ENCODE measurements at regions not wholly inside any gene's neighbourhood (a gene's known extent, or its start where the extent isn't known, plus 50 kb on each side); places are given as distances from the start of the nearest gene placed in this dataset.
"Not testable (repeated sequence)": the region's sequence is repeated elsewhere in the genome, so short reads cannot be mapped to it uniquely, and the experiment has no call there.

DNA sequence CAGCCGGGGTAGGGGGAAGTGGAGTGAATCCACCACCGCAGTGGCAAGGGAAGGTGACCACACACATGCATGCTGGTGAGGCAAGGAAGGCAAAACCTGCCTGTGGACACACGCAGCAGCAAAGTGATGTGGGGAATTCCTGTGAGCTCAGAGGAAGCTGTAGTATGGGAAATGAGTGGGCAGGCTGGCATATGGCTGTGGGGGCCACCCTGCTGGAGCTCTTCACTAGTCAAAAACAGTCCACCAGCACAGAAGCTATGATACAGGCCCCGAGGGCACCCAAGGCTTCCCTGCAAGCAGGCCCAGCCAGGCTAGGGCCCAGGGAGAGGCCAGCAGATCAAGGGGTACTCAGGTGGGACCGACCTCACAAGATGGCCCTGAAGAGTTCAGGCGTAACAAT lies 239.1 kb downstream of the CHM start:
- no peak for DNase-seq (ENCODE audit: low read depth)

DNA sequence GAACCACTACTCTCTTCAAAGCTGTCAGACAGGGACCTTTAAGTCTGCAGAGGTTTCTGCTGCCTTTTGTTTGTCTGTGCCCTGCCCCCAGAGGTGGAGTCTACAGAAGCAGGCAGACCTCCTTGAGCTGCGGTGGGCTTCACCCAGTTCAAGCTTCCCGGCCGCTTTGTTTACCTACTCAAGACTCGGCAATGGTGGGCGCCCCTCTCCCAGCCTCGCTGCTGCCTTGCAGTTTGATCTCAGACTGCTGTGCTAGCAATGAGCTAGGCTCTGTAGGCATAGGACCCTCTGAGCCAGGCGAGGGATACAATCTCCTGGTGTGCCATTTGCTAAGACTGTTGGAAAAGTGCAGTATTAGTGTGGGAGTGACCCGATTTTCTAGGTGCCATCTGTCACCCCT lies 275.0 kb downstream of the CHM start:
- not testable (repeated sequence) for DNase-seq (ENCODE audit: low read depth)

DNA sequence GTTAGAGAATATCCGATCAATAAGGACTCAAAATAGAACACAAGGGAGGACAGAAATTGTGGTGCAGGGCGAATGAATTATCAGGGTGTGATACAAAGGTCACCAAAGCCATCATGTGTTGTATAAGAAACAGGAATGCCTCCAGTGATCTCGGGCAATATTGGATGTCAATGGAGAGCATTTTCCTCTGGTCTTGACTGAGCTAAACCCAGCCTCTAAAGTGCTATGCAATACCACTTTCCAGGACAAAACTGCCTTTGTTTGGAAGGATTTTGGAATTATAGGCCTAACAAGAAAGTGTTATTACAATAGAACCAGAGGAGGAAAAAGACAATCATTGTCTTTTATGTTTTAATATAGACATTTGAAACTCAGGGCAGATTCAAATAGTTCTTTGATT lies 281.7 kb downstream of the CHM start:
- no peak for DNase-seq (ENCODE audit: low read depth)

DNA sequence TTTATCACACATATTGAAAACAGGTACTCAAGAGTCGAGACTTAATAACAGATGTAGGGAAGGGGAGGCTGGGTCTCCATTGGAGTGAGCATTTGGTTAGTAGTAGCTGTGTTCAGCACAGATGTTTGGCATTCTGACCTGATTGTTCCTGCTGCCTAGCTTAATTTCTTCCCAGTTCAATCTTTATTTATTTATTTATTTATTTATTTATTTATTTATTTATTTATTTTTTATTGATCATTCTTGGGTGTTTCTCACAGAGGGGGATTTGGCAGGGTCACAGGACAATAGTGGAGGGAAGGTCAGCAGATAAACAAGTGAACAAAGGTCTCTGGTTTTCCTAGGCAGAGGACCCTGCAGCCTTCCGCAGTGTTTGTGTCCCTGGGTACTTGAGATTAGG lies 324.3 kb downstream of the CHM start:
- DNase-seq (ENCODE audit: low read depth) = not testable (repeated sequence)

DNA sequence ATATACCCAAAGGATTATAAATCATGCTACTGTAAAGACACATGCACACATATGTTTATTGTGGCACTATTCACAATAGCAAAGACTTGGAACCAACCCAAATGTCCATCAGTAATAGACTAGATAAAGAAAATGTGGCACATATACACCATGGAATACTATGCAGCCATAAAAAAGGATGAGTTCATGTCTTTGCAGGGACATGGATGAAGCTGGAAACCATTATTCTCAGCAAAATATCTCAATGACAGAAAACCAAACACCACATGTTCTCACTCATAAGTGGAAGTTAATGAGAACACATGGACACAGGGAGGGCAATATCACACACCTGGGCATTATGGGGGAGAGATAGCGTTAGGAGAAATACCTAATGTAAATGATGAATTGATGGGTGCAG lies 323.8 kb upstream of the POF1B start:
- DNase-seq (ENCODE audit: low read depth) = not testable (repeated sequence)

DNA sequence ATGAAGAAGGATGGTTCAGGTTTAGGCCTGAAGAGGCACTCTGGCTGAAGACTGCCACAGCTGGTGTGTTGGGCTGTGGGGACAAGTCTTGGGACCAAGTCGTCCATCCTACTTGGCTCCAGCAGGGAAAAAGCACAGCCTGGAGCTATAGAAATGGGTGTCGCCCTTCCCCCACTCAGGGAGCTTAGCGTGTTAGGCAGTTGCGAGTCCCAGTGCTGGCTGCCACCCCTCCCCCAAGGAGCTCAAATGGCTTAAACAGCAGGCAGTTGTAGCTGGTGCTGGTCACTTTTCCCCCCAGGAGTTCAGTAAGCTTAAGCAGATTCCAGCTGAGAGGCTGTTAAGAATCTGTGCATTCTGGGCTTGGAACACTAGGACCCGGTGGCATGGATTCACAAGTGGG lies 319.5 kb upstream of the POF1B start:
- DNase-seq (ENCODE audit: low read depth) = no peak

DNA sequence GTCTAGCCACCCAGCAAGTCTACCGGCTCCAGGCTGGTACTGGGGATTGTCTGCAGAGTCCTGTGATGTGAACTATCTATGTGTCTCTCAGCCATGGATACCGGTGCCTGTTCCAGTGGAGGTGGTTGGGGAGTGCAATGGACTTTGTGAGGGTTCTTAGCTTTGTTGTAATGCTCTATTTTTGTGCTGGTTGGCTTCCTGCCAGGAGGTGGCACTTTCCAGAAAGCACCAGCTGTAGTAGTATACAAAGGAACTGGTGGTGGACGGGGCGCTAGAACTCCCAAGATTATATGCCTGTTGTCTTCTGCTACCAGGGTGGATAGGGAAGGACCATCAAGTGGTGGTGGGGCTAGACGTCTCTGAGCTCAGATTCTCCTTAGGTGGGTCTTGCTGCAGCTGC lies 306.4 kb upstream of the POF1B start:
- no peak for DNase-seq (ENCODE audit: low read depth)

DNA sequence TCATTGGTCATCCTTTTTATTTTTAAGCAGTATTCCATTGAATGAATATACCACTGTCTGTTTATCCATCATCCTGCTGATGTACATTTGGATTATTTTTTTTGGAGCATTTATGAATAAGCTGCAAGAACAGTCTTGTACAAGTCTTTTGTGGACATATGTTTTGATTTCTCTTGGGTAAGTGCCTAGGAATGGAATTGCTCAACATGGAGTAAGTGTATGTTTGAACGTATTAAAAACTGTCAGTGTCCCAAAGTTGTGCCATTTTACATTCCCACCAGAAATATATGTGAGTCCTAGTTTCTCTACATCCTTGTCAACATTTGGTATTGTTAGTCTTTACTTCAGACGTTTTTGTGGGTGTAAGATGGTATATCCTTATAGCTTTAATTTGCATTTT lies 287.0 kb upstream of the POF1B start:
- no peak for DNase-seq (ENCODE audit: low read depth)

DNA sequence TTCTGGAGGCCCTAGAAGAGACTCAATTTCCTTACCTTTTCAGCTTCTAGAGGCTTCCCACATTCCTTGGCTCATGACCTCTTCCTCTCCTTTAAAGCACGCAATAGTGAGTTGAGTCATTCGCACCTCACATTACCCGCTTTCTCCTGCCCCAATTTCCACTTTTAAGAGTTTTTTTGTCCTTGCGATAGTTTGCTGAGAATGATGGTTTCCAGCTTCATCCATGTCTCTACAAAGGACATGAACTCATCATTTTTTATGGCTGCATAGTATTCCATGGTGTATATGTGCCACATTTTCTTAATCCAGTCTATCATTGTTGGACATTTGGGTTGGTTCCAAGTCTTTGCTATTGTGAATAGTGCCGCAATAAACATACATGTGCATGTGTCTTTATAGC lies 284.5 kb upstream of the POF1B start:
- DNase-seq (ENCODE audit: low read depth) = not testable (repeated sequence)

DNA sequence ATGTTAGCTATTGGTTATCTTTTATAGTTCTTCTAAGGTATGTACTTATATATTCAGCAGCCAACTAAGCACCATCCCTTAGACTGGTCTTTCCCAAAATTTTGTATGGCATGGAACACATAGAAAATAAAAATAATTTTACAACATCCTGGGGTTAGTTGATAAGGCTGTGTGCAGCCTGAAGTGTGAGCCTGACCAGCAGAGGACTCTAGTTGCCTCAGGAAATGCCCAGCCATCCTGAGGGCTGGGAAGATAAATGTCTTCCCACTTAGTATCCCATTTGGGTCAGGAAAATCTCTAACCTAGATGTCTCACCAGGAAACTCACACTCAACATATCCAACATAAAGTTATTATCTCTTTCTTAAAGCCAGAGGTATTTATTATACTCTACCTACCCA lies 251.4 kb upstream of the POF1B start:
- DNase-seq (ENCODE audit: low read depth) = no peak

DNA sequence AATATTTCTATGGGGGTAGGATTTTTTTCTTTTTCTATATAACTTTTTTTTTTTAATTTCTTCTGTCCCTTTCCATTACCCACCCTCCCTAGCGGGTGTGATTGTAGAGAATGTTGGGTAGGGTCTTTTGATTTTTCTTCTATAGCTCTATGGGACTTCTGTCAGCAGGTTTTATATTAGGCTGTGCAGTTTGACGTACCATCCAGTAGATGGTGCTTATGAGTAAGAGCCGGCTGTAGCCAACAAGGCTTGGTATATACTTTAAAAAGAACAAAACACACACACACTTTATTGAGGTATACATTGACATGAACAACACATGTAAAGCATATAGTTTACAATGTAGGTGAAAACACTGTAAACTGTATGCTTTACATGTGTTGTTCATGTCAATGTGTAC lies 247.9 kb upstream of the POF1B start:
- no peak for DNase-seq (ENCODE audit: low read depth)

DNA sequence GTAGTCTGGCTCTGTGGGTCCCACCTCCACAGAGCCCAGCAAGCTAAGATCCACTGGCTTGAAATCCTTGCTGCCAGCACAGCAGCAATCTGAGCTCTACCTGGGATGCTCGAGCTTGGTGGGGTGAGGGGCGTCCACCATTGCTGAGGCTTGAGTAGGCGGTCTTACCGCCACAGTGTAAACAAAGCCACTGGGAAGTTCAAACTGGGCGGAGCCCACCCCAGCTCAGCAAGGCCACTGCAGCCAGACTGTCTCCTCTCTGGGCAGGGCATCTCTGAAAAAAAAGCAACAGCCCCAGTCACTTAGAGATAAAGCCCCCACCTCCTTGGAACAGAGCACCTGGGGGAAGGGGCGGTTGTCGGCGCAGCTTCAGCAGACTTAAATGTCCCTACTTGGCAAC lies 243.2 kb upstream of the POF1B start:
- DNase-seq (ENCODE audit: low read depth) = no peak

DNA sequence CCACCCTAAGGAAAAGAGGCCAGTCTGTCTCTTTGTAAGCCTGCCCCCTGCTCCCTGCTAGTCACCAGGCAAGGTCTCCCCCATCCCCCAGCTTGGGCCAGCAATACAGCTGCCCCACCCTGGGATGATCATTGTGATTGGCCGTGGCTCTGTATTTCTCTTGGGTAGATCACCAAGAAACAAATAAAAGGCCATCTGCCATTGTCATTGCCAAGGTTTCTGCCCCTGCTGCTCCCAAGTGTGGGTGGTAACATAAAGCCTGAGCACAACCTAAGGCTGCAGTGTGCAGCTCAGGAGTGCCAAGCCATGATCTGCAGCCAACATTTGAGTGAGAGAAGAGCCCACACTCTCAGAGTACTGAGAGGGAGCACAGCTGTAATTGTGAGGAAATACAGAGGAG lies 241.0 kb upstream of the POF1B start:
- no peak for DNase-seq (ENCODE audit: low read depth)

DNA sequence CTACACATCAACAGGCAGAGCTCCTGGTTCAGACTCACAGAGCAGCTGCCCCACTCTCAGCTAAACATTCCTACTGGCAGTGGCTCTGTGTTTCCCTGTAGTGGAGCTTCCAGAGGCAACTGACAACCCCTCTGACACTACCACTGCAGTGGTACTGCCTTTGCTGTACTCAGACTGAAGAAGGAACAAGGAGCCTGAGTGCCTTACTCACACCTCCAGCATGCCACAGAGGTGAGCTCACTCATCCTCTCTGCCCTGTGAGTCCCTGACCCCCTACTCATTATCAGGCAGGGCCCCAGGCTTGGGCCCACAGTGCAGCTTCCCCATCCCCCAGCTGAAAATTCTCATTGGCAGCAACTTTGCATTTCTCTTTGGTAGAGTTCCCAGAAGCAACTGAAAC lies 240.5 kb upstream of the POF1B start:
- DNase-seq (ENCODE audit: low read depth) = peak; percentile 5

DNA sequence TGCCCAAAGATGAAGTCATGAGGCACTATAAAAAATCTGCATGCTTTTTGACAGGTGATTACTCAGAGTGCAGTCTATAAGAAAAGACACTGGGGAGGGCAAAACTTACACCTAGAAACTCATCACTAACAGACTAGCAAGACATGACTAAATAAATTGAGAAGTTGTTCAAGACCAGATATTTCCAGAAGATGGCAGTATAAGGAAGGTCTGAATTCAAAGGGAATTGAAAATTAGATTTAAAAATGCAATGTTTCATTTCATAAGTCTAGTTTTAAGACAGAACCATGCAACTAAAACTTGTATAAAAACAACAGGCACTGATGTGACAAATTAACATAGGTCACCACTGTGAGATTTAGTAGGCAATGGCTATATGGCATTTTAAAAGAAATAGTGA lies 232.5 kb upstream of the POF1B start:
- DNase-seq (ENCODE audit: low read depth) = no peak

DNA sequence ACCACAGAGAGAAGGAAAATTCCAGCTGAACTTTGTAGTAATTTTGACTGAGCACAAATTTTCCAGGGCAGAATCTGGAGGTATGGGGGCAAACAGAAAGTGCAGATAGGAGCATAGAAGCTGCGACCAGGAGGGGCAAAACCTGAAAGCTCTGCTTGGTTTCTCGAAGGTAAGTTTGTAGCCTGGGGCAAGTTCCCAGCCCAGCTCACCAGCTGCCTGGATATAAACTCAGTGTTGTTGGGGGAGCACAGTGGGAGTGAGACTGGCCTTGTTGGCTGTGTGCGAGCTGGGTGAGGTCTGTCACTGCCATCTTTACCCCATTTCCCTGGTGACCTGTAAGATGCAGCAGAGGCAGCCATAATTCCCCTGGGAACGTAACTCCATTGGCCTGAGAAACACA lies 213.5 kb upstream of the POF1B start:
- no peak for DNase-seq (ENCODE audit: low read depth)

DNA sequence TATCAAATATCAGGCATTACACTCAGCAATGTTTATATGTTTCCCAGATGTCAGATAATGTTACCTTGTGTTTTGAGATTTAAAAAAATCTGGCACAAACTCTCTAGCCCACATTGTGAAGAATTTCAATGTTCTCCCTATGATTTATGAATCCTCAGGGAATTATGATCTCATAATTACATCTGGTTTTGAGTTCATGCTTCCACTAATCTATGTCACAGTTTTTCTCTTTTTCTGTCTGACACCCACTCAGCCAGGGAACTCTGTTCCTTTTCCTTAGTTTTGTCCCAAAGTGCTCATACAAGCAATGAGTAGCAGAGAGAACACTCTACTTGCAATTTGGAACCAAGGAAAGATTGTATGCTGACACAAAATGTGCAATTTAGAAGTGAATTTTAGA lies 212.1 kb upstream of the POF1B start:
- no peak for DNase-seq (ENCODE audit: low read depth)

DNA sequence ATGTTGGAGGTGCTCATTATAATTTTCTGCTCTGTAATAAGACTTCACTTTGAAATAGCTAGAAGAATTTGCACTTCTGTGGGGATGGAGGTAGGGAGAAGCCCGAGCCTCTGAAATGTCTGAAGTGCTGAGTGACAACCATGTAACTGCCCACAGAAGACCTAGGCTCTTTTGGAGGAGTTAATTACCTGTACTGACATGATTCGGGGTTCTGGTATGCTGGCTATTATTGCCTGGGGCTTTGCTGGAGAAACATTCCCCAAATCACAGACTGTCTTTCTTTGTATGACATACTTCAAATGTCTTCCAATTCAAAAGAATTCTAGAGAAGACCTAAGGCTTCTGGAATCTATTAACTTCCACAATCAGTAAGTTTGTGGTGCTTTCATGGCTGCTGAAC lies 211.2 kb upstream of the POF1B start:
- DNase-seq (ENCODE audit: low read depth) = no peak

DNA sequence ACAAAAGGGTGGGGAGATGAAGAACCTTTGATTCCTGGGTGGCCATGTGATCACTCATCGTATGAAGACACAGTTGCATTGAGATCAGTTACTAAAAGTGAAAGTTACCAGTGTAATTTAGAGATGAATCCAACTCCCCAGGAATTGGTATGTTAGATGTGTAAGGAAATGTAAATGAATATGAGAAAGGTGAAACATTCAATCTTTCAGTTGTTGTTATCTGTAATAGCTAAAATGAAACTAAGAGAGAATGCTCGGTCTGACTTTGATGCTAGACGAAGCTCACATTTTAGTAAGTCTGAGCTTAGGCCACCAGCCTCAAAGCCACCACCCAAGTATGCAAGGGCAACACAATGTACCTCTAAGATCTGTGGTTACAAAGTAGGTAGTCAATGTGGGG lies 194.3 kb upstream of the POF1B start:
- no peak for DNase-seq (ENCODE audit: low read depth)

DNA sequence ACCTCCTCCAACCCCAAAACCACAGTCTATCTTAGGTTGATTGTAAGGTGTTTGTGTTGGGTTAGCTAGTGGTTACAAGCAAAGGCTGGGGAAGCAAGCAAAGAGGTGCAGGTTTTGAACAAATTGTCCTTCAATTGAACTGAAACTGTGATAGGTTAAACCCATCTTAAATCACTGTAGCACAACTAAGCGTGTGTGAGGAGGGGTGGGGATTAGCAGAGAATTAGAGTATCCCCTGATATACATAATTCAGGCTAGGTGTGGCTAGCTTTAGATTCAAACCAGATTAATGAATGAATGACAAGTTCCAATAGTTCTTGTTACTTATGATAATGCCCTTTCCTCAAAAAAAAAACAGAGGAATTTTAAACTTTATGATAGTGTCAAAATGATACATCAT lies 191.0 kb upstream of the POF1B start:
- no peak for DNase-seq (ENCODE audit: low read depth)

DNA sequence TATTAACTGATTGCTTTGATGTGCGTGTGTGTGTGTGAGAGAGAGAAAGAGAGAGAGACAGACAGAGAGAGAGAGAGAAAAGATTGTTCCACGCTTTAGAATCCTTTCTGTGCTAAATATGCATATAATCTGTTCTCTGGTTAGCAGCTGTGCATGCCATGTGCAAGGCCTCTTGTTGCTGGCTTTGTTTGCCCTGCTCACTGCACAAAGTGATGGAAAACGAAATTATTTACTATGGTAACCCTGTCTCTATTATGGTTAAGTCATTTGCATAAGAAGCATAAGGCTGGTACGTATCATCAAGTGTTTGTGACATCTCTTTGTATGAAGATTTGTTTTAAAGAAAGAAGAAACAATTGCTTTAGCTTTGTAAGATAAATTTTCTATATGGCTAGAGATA lies 190.2 kb upstream of the POF1B start:
- no peak for DNase-seq (ENCODE audit: low read depth)

DNA sequence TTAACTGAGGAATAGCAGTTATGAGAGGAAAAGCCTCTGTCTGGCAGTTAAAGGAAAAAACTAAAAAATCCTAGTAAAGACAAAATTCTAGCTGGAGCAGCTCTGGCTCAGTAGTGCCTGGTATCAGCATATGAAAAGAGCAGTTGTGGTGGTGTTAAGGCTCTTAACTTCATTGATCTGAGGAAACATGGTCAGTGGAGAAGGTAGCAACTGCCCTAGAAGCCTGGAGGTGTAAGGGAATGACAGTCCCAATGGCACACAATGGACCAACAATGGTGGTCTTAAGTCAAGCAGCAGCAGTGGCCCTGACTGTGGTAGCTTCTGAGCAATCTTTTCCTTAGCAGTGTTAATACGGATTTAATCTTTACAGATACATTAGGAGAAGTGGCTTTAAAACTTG lies 189.6 kb upstream of the POF1B start:
- DNase-seq (ENCODE audit: low read depth) = no peak

DNA sequence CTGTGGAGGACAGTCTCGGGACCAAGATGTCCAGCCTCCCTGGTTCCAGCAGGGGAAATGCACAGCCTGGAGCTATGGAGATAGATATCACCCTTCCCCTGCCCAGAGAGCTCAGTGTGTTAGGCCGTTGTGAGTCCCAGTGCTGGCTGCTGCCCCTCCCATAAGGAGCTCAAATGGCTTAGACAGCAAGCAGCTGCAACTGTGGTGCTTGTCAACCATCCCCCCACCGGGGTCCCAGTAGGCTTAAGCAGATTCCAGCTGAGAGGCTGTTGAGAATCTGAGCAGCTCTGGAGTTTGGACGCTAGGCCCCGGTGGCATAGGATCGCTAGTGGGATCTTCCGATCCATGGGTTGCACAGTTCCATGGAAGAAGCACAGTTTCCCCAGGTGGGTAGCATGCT lies 181.8 kb upstream of the POF1B start:
- DNase-seq (ENCODE audit: low read depth) = no peak

DNA sequence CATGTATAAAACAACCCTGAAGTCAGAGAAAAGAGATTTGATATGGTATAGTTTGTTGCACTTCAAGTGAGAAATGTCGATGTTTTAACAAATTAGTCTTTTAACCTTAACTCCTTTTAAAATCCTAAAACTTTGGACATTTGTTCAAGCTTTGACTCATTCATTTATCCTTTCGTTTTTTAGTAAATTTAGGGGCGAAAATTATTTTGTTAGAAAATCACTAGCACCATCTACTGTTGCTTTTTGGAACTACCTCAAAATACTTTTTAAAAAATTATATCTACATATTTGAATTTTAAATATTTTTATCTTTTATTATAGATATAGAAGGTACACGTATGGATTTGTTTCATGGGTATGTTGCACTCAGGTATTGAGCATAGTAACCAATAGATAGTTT lies 165.1 kb upstream of the POF1B start:
- DNase-seq (ENCODE audit: low read depth) = no peak

DNA sequence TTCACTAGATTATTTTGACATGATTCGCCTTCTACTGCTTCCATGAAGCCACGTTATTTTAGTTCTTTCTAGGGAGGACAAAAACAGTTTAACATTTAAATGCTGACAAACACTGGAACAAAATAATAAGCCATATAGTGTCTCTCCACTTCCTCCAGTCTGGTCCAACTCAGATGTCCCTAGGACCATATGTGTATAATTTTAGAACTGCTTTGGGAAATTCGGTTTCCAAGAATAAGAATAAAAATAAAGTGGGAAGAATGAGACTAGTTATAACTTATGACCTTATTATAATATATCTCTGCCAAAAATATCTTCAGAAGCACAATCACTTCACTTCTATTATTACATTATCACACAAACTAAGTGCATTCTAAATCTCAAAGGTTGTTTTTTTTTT lies 164.4 kb upstream of the POF1B start:
- no peak for DNase-seq (ENCODE audit: low read depth)
